OCI-LY3 (cell line): ENCODE measurements at regions not wholly inside any gene's neighbourhood (a gene's known extent, or its start where the extent isn't known, plus 50 kb on each side); places are given as distances from the start of the nearest gene placed in this dataset.

Experiments used
- CTCF ChIP-seq: fragments of 200-600, 300-600 bp; sonication (generic); IDR thresholded peaks from 2 replicates; pipeline ENCODE4 v1.5.1; 2014; ENCODE audit warnings: antibody characterized with exemption, low read length, low read depth
- EZH2phosphoT487 ChIP-seq: fragments of 200-600 bp; shearing (Covaris generic); IDR thresholded peaks from 2 replicates; pipeline ENCODE4 v1.6.1; 2018; ENCODE audit warnings: antibody characterized with exemption, mixed run types, low read depth

GRCh38 chr6:115137910-115138309, 795.1 kb upstream of the HS3ST5 start:
- TF ChIP-seq CTCF (no peak), EZH2phosphoT487 (no peak)
